GM12878 (cell line): ENCODE measurements at regions not wholly inside any gene's neighbourhood (a gene's known extent, or its start where the extent isn't known, plus 50 kb on each side); places are given as distances from the start of the nearest gene placed in this dataset.

ENCODE experiments used
- ATAC-seq: fragments of 200-7000 bp; cut with Tn5 transposase; 3 replicates; pipeline ENCODE4 v1.9.1; 2020; ENCODE audit warnings: mild to moderate bottlenecking, moderate library complexity
- BruUV-seq: library from RNA; stranded (reverse); fragments of 400-500 nt; replicated peaks from 2 replicates; lab custom pipeline; 2021; lab: Mats Ljungman, UMichigan
- CTCF ChIA-PET: fragments of 300-600 bp; sonication (Branson Sonifier 250); formaldehyde crosslinking; extraction: SDS; loops from one replicate; lab custom pipeline; 2021; ENCODE audit warnings: inconsistent platforms; lab: Yijun Ruan, JAX
- POLR2A ChIA-PET: fragments of 350-600 bp; formaldehyde crosslinking; extraction: SDS; loops from one replicate; lab custom pipeline; 2021; ENCODE audit warnings: inconsistent platforms; lab: Charles Lee
- RAD21 ChIA-PET: fragments of 300-600 bp; sonication (Branson Sonifier 250); formaldehyde crosslinking; loops from one replicate; lab custom pipeline; 2023; ENCODE audit warnings: antibody characterized with exemption; ENCODE audit not compliant: unreplicated experiment; lab: Charles Lee
- SMC1A ChIA-PET: fragments of 300-600 bp; sonication (Branson Sonifier 250); formaldehyde crosslinking; loops from one replicate; lab custom pipeline; 2023; ENCODE audit not compliant: unreplicated experiment, uncharacterized antibody; lab: Charles Lee
- DNase-seq: peaks from one replicate; pipeline ENCODE4 v3.0.0-alpha.2; 2011; ENCODE audit warnings: low read depth, low spot score
- FAIRE-seq: peaks from 3 replicates; lab custom pipeline; 2011; peaks lifted over from hg19 to GRCh38; lab: Jason Lieb, UNC
- H2AFZ ChIP-seq: 2 replicates; pipeline ENCODE4 v1.6.0; 2011; ENCODE audit warnings: low read depth, low read length, control low read depth; ENCODE audit not compliant: control insufficient read depth
- H3K27ac ChIP-seq: 2 replicates; pipeline ENCODE4 v1.5.1; 2011; ENCODE audit warnings: control low read depth; ENCODE audit not compliant: control insufficient read depth, insufficient read depth
- H3K27me3 ChIP-seq, 2 experiments: replicated peaks in 1 of 2; 2 replicates each; pipeline versions ENCODE4 v1.6.0 to v1.6.1; 2011; ENCODE audit warnings: low read length in 1 of 2; ENCODE audit not compliant: control insufficient read depth in 2 of 2, insufficient read depth in 2 of 2
- H3K36me3 ChIP-seq, 2 experiments: 2 replicates each; pipeline ENCODE4 v1.5.1; 2011; ENCODE audit warnings: low read length in 1 of 2; ENCODE audit not compliant: control insufficient read depth in 2 of 2, insufficient read depth in 2 of 2
- H3K4me1 ChIP-seq: 2 replicates; pipeline ENCODE4 v1.6.1; 2011; ENCODE audit warnings: mild to moderate bottlenecking, low read length, moderate library complexity, mixed read lengths; ENCODE audit not compliant: control insufficient read depth, insufficient read depth
- H3K4me2 ChIP-seq: 2 replicates; pipeline ENCODE4 v1.6.0; 2011; ENCODE audit warnings: control low read depth; ENCODE audit not compliant: control insufficient read depth, insufficient read depth
- H3K4me3 ChIP-seq: fragments of 200-600 bp; sonication (generic); 2 replicates; pipeline ENCODE4 v1.5.1; 2016
- H3K79me2 ChIP-seq: 2 replicates; pipeline ENCODE4 v1.6.0; 2011; ENCODE audit warnings: low read length; ENCODE audit not compliant: control insufficient read depth, insufficient read depth
- H3K9ac ChIP-seq: 2 replicates; pipeline ENCODE4 v1.8.0; 2011; ENCODE audit warnings: low read length, control low read depth, mixed read lengths; ENCODE audit not compliant: control insufficient read depth, insufficient read depth
- H3K9me3 ChIP-seq: replicated peaks from 3 replicates; pipeline ENCODE4 v1.5.1; 2011; ENCODE audit warnings: mild to moderate bottlenecking, low read length; ENCODE audit not compliant: control insufficient read depth, insufficient read depth
- H4K20me1 ChIP-seq: 2 replicates; pipeline ENCODE4 v1.6.0; 2011; ENCODE audit not compliant: control insufficient read depth, insufficient read depth
- CBFB ChIP-seq: IDR thresholded peaks from 2 replicates; pipeline ENCODE4 v1.6.1; 2016; ENCODE audit warnings: antibody characterized with exemption, low read depth
- EED ChIP-seq: sonication (generic); IDR thresholded peaks from 2 replicates; pipeline ENCODE4 v1.6.1; 2016; ENCODE audit warnings: antibody characterized with exemption, low read depth
- FOS ChIP-seq: IDR thresholded peaks from 3 replicates; pipeline ENCODE4 v1.6.1; 2011; ENCODE audit warnings: borderline replicate concordance; ENCODE audit not compliant: insufficient read length; ENCODE audit errors: extremely low read depth
- GABPA ChIP-seq: IDR thresholded peaks from 2 replicates; pipeline ENCODE4 v1.6.1; 2014; ENCODE audit warnings: antibody characterized with exemption, low read depth, mild to moderate bottlenecking, inconsistent platforms
- JUNB ChIP-seq: IDR thresholded peaks from 2 replicates; pipeline ENCODE4 v1.6.1; 2016; ENCODE audit warnings: antibody characterized with exemption, mild to moderate bottlenecking
- KDM1A ChIP-seq: fragments of 200-600 bp; sonication (generic); IDR thresholded peaks from 2 replicates; pipeline ENCODE4 v1.6.1; 2016; ENCODE audit warnings: borderline replicate concordance
- MEF2A ChIP-seq: IDR thresholded peaks from 2 replicates; pipeline ENCODE4 v1.6.1; 2011; ENCODE audit warnings: low read depth, mild to moderate bottlenecking, low read length, moderate library complexity; ENCODE audit not compliant: insufficient read depth
- MTA2 ChIP-seq: fragments of 450-650 bp; IDR thresholded peaks from 2 replicates; pipeline ENCODE4 v1.6.1; 2016; ENCODE audit warnings: low read depth, mild to moderate bottlenecking, moderate library complexity
- NFXL1 ChIP-seq: fragments of 450-650 bp; IDR thresholded peaks from 2 replicates; pipeline ENCODE4 v1.6.1; 2017; ENCODE audit warnings: antibody characterized with exemption, mild to moderate bottlenecking, borderline replicate concordance
- RFX5 ChIP-seq: IDR thresholded peaks from 2 replicates; pipeline ENCODE4 v1.6.1; 2011; ENCODE audit warnings: low read depth, low read length, improper control_type of control experiment
- SMAD1 ChIP-seq: fragments of 450-650 bp; IDR thresholded peaks from 2 replicates; pipeline ENCODE4 v1.6.1; 2018; ENCODE audit warnings: mild to moderate bottlenecking, low read depth; ENCODE audit not compliant: partially characterized antibody
- SRF ChIP-seq, 2 experiments: IDR thresholded peaks; 2 replicates each; pipeline ENCODE4 v1.6.1; 2011; ENCODE audit warnings: low read depth in 2 of 2, low read length in 2 of 2, mild to moderate bottlenecking in 1 of 2, moderate library complexity in 1 of 2
- TCF7 ChIP-seq: IDR thresholded peaks from 2 replicates; pipeline ENCODE4 v1.6.1; 2014; ENCODE audit warnings: antibody characterized with exemption, borderline replicate concordance
- YBX1 ChIP-seq: fragments of 450-650 bp; IDR thresholded peaks from 2 replicates; pipeline ENCODE4 v1.6.1; 2016; ENCODE audit warnings: antibody characterized with exemption
- ZNF384 ChIP-seq: IDR thresholded peaks from 2 replicates; pipeline ENCODE4 v1.6.1; 2012; ENCODE audit warnings: low read depth, mild to moderate bottlenecking, low read length, improper control_type of control experiment, borderline replicate concordance
- WGBS: methylation state at CpG from one replicate; pipeline ENCODE4 v1.1.6; 2016; ENCODE audit warnings: low lambda C conversion rate; ENCODE audit not compliant: insufficient replicate concordance, insufficient coverage; ENCODE audit errors: missing lambda C conversion rate; 5-methylcytosine and 5-hydroxymethylcytosine counted together
- in situ Hi-C: fragments of 300-500 bp; cut with MboI; formaldehyde crosslinking; loops from 9 replicates; pipeline ENCODE4 v1.14.3; 2018; ENCODE audit warnings: mixed read lengths
- intact Hi-C: fragments of 100-400 bp; cut with micrococcal nuclease; formaldehyde crosslinking; loops from one replicate; pipeline ENCODE4 v1.14.2; 2022; ENCODE audit not compliant: unreplicated experiment
- TF ChIP-seq, protein P1 (sequence below): IDR thresholded peaks from 2 replicates; pipeline ENCODE4 v1.6.1; 2012; ENCODE audit warnings: low read depth, low read length, improper control_type of control experiment
- TF ChIP-seq, protein P2 (sequence below): IDR thresholded peaks from 2 replicates; pipeline ENCODE4 v1.6.1; 2012; ENCODE audit warnings: low read depth, low read length, improper control_type of control experiment

DNA sequence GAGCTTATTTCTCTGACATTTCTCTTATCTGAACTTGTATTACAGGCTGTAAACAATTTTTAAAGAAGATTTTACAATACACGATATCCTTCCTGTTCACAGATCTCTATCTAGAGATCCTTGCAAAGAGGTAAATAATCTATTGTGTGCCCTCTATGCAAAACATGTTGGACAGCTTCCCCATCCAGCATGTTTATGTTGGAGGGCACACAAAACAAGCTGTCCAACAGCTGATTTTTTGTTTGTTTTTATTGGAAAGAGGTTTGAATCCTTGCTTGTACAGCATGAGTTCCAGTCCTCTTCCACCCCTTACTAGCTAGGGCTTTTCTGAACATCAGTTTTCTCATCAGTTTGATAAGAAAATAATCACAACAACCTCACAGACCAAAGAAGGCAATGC lies 62.3 kb upstream of the SYNDIG1 start:
- Histone ChIP-seq H3K4me1 (no peaks in the 10 kb centered on the region), H2AFZ (no peak overlapping the region), H3K4me2 (no peak overlapping the region), H3K9ac (no peak overlapping the region), H3K27ac (no peak overlapping the region), H4K20me1 (no peaks in the 10 kb centered on the region), H3K36me3 (no peaks in the 10 kb centered on the region), H3K9me3 (no peaks in the 10 kb centered on the region)
- FAIRE-seq: no peak
- no TSS peak for BruUV-seq
- SMC1A ChIA-PET: interaction anchor here (1.2 kb wide), 1 partner anchor 10 kb away, joined by 3 read pairs; no protein-coding TSS in a partner anchor
- no peak for ATAC-seq
- no peak for TF ChIP-seq ZNF384
- TF ChIP-seq GABPA: no peak
- TF ChIP-seq, protein P1, sequence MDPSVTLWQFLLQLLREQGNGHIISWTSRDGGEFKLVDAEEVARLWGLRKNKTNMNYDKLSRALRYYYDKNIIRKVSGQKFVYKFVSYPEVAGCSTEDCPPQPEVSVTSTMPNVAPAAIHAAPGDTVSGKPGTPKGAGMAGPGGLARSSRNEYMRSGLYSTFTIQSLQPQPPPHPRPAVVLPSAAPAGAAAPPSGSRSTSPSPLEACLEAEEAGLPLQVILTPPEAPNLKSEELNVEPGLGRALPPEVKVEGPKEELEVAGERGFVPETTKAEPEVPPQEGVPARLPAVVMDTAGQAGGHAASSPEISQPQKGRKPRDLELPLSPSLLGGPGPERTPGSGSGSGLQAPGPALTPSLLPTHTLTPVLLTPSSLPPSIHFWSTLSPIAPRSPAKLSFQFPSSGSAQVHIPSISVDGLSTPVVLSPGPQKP: no peak
- no peak for TF ChIP-seq RFX5
- no peak for TF ChIP-seq YBX1
- no peak for TF ChIP-seq SMAD1
- TF ChIP-seq, all 136 proteins: peak for 0
- ChIA-PET RAD21 (no interaction called here), CTCF (no interaction called here), POLR2A (no interaction called here)
- in situ Hi-C loops: no loop called here
- WGBS: 94% methylated on average over 1 of the region's 1 CpG
- intact Hi-C loops: no loop called here
- DNase-seq: no peak
- Histone ChIP-seq H3K4me3 (no peak overlapping the region), H3K27me3 (no peaks in the 10 kb centered on the region), H3K79me2 (no peaks in the 10 kb centered on the region)

DNA sequence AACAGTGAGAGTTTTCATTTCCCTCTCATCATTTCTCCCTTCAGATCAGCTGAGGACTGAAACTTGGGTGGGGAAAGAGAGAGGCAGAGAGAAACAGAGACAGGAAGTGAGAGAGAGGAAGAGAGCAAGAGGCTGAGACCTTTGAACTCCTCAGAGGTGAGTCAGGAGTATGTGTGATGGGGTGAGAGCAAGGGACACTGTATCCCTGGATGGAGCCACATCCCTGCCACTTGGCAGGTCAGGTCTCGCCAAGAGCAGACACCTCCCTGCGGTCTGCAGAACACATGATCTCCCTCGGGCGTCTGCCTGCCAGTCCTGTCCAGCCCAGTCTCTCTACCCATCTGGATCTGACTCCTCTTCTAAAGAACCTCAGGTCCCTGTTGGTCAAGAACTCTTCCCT lies 62.7 kb upstream of the SYNDIG1 start:
- H3K27me3 ChIP-seq: no peaks in the 10 kb centered on the region
- in situ Hi-C loops (no loop called here), intact Hi-C loops (no loop called here)
- H4K20me1 ChIP-seq: no peaks in the 10 kb centered on the region
- 88% methylated on average over 4 of the region's 4 CpGs for WGBS
- DNase-seq (no peak), FAIRE-seq (no peak), ATAC-seq (no peak)
- ChIA-PET POLR2A (no interaction called here), SMC1A (interaction anchor here (1.2 kb wide), 1 partner anchor 10 kb away, joined by 3 read pairs; no protein-coding TSS in a partner anchor), CTCF (no interaction called here), RAD21 (no interaction called here)
- no peak overlapping the region for H3K9ac ChIP-seq
- H3K27ac ChIP-seq: no peak overlapping the region
- H3K36me3 ChIP-seq: no peaks in the 10 kb centered on the region
- H3K4me2 ChIP-seq: no peak overlapping the region
- no peaks in the 10 kb centered on the region for H3K9me3 ChIP-seq
- BruUV-seq: no TSS peak
- H3K79me2 ChIP-seq: no peaks in the 10 kb centered on the region
- H3K4me3 ChIP-seq: no peak overlapping the region
- no peaks in the 10 kb centered on the region for H3K4me1 ChIP-seq
- H2AFZ ChIP-seq: no peak overlapping the region
- TF ChIP-seq MEF2A (no peak), KDM1A (no peak), CBFB (no peak), EED (no peak), NFXL1 (no peak), JUNB (no peak), MTA2 (no peak), TCF7 (no peak), SRF (IDR thresholded peaks at IDR 0.05; ENCODE audit: low read depth in 2 of 2, low read length in 2 of 2) (no peak), FOS (no peak)
- TF ChIP-seq, protein P2, sequence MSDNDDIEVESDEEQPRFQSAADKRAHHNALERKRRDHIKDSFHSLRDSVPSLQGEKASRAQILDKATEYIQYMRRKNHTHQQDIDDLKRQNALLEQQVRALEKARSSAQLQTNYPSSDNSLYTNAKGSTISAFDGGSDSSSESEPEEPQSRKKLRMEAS: no peak
